H9 (cell line): ENCODE measurements at regions not wholly inside any gene's neighbourhood (a gene's known extent, or its start where the extent isn't known, plus 50 kb on each side); places are given as distances from the start of the nearest gene placed in this dataset.

Source experiments
- DNase-seq: peaks from one replicate; pipeline ENCODE4 v3.0.0-alpha.2; 2017
- H2AFZ ChIP-seq: one replicate; pipeline ENCODE4 v1.6.1; 2013; ENCODE audit warnings: mild to moderate bottlenecking, low read length, control low read depth, moderate library complexity
- H2AK5ac ChIP-seq: 2 replicates; pipeline ENCODE4 v1.6.1; 2013; ENCODE audit warnings: low read length, control low read depth, mixed read lengths; ENCODE audit not compliant: insufficient read length
- H2BK120ac ChIP-seq: one replicate; pipeline ENCODE4 v1.6.1; 2013; ENCODE audit warnings: low read depth, mild to moderate bottlenecking, low read length, control low read depth, inconsistent platforms; ENCODE audit not compliant: poor library complexity, severe bottlenecking
- H2BK12ac ChIP-seq: 2 replicates; pipeline ENCODE4 v1.6.1; 2013; ENCODE audit warnings: low read length, control low read depth, mixed read lengths, low read depth; ENCODE audit not compliant: insufficient read length
- H2BK15ac ChIP-seq: 2 replicates; pipeline ENCODE4 v1.6.1; 2013; ENCODE audit warnings: low read depth, low read length, control low read depth
- H2BK20ac ChIP-seq: one replicate; pipeline ENCODE4 v1.6.1; 2013; ENCODE audit warnings: low read depth, mild to moderate bottlenecking, low read length, control low read depth, inconsistent platforms; ENCODE audit not compliant: poor library complexity, severe bottlenecking
- H2BK5ac ChIP-seq: 2 replicates; pipeline ENCODE4 v1.6.1; 2013; ENCODE audit warnings: low read length, control low read depth, mixed read lengths; ENCODE audit not compliant: insufficient read length
- H3K14ac ChIP-seq: 2 replicates; pipeline ENCODE4 v1.6.1; 2013; ENCODE audit warnings: low read length, control low read depth; ENCODE audit not compliant: insufficient read depth
- H3K18ac ChIP-seq: 2 replicates; pipeline ENCODE4 v1.6.1; 2013; ENCODE audit warnings: low read depth, mild to moderate bottlenecking, mixed read lengths, low read length, control low read depth; ENCODE audit not compliant: insufficient read length
- H3K23ac ChIP-seq: 2 replicates; pipeline ENCODE4 v1.6.1; 2013; ENCODE audit warnings: low read length, control low read depth, mixed read lengths, low read depth; ENCODE audit not compliant: insufficient read length
- H3K23me2 ChIP-seq: 2 replicates; pipeline ENCODE4 v1.6.1; 2013; ENCODE audit warnings: low read depth, mild to moderate bottlenecking, mixed read lengths, low read length, control low read depth; ENCODE audit not compliant: insufficient read length, poor library complexity, severe bottlenecking
- H3K27ac ChIP-seq: 2 replicates; pipeline ENCODE4 v1.5.1; 2013; ENCODE audit warnings: low read length, control low read depth, mixed read lengths, low read depth; ENCODE audit not compliant: insufficient read length
- H3K27me3 ChIP-seq: 2 replicates; pipeline ENCODE4 v1.6.1; 2013; ENCODE audit warnings: low read length, control low read depth, inconsistent platforms; ENCODE audit not compliant: insufficient read depth
- H3K4ac ChIP-seq: 2 replicates; pipeline ENCODE4 v1.6.1; 2013; ENCODE audit warnings: low read depth, mild to moderate bottlenecking, control low read depth, inconsistent platforms, low read length, moderate library complexity
- H3K4me1 ChIP-seq: 2 replicates; pipeline ENCODE4 v1.6.1; 2013; ENCODE audit warnings: low read length, control low read depth, inconsistent platforms; ENCODE audit not compliant: insufficient read depth
- H3K4me2 ChIP-seq: 2 replicates; pipeline ENCODE4 v1.6.1; 2013; ENCODE audit warnings: low read length, control low read depth, mixed read lengths; ENCODE audit not compliant: insufficient read length, insufficient read depth
- H3K56ac ChIP-seq: 2 replicates; pipeline ENCODE4 v1.6.1; 2013; ENCODE audit warnings: low read depth, mild to moderate bottlenecking, mixed read lengths, low read length, control low read depth; ENCODE audit not compliant: insufficient read length
- H3K79me1 ChIP-seq: 2 replicates; pipeline ENCODE4 v1.6.1; 2013; ENCODE audit warnings: low read depth, mild to moderate bottlenecking, moderate library complexity, low read length, control low read depth, inconsistent platforms; ENCODE audit not compliant: insufficient read depth, poor library complexity, severe bottlenecking
- H3K79me2 ChIP-seq: 2 replicates; pipeline ENCODE4 v1.6.1; 2013; ENCODE audit warnings: low read length, control low read depth, inconsistent platforms; ENCODE audit not compliant: insufficient read depth
- H3K9ac ChIP-seq: 2 replicates; pipeline ENCODE4 v1.6.1; 2013; ENCODE audit warnings: low read length, control low read depth, mixed read lengths; ENCODE audit not compliant: insufficient read length; ENCODE audit errors: extremely low read depth
- H3K9me3 ChIP-seq: one replicate; pipeline ENCODE4 v1.6.1; 2013; ENCODE audit warnings: low read depth, low read length, inconsistent platforms; ENCODE audit not compliant: control insufficient read depth
- H3T11ph ChIP-seq: one replicate; pipeline ENCODE4 v1.6.1; 2013; ENCODE audit warnings: mild to moderate bottlenecking, low read length, control low read depth, inconsistent platforms
- H4K20me1 ChIP-seq: one replicate; pipeline ENCODE4 v1.6.1; 2013; ENCODE audit not compliant: control insufficient read depth, insufficient read length, insufficient read depth
- H4K5ac ChIP-seq: 2 replicates; pipeline ENCODE4 v1.6.1; 2013; ENCODE audit warnings: low read depth, mild to moderate bottlenecking, mixed read lengths, low read length, control low read depth; ENCODE audit not compliant: insufficient read length
- H4K8ac ChIP-seq: replicated peaks from 2 replicates; pipeline ENCODE4 v1.6.1; 2013; ENCODE audit warnings: low read length, control low read depth, mixed read lengths, low read depth; ENCODE audit not compliant: insufficient read length
- H4K91ac ChIP-seq: 2 replicates; pipeline ENCODE4 v1.6.1; 2013; ENCODE audit warnings: low read depth, mild to moderate bottlenecking, moderate library complexity, mixed read lengths, low read length, control low read depth; ENCODE audit not compliant: insufficient read length
- H3K27ac Mint-ChIP-seq, 3 experiments: 2 replicates in 2 of 3; 3 replicates in 1 of 3; pipeline ENCODE4 v1.8.0; 2020 to 2021; ENCODE audit warnings: mixed read lengths in 3 of 3, mild to moderate bottlenecking in 1 of 3, moderate library complexity in 1 of 3
- H3K27me3 Mint-ChIP-seq: 2 replicates; pipeline ENCODE4 v1.8.0; 2021; ENCODE audit warnings: low read depth, mild to moderate bottlenecking, moderate library complexity, mixed read lengths
- H3K36me3 Mint-ChIP-seq, 3 experiments: 2 replicates in 2 of 3; 3 replicates in 1 of 3; pipeline ENCODE4 v1.8.0; 2020 to 2021; ENCODE audit warnings: low read depth in 3 of 3, mixed read lengths in 3 of 3; ENCODE audit not compliant: insufficient read depth in 1 of 3
- H3K4me1 Mint-ChIP-seq, 2 experiments: 2 replicates each; pipeline ENCODE4 v1.8.0; 2020; ENCODE audit warnings: mixed read lengths in 2 of 2
- H3K4me3 Mint-ChIP-seq, 2 experiments: 2 replicates in 1 of 2; 3 replicates in 1 of 2; pipeline ENCODE4 v1.8.0; 2020 to 2021; ENCODE audit warnings: mild to moderate bottlenecking in 2 of 2, mixed read lengths in 2 of 2, moderate library complexity in 1 of 2
- H3K9me3 Mint-ChIP-seq, 2 experiments: 2 replicates in 1 of 2; 3 replicates in 1 of 2; pipeline ENCODE4 v1.8.0; 2020; ENCODE audit warnings: mild to moderate bottlenecking in 2 of 2, mixed read lengths in 2 of 2, moderate library complexity in 1 of 2
- WGBS: extraction: QIAGEN DNeasy Blood & Tissue Kit; methylation state at CpG from one replicate; pipeline ENCODE4 v1.1.7; 2013; ENCODE audit warnings: missing lambda C conversion rate, low lambda C conversion rate, mixed read lengths; ENCODE audit not compliant: insufficient read length; ENCODE audit errors: extremely low coverage; 5-methylcytosine and 5-hydroxymethylcytosine counted together
- TF ChIP-seq, protein P1 (sequence below): fragments of 200-600 bp; sonication (generic); conservative IDR thresholded peaks from 3 replicates; pipeline ENCODE4 v1.8.0; 2021; ENCODE audit warnings: antibody characterized with exemption, mild to moderate bottlenecking

DNA sequence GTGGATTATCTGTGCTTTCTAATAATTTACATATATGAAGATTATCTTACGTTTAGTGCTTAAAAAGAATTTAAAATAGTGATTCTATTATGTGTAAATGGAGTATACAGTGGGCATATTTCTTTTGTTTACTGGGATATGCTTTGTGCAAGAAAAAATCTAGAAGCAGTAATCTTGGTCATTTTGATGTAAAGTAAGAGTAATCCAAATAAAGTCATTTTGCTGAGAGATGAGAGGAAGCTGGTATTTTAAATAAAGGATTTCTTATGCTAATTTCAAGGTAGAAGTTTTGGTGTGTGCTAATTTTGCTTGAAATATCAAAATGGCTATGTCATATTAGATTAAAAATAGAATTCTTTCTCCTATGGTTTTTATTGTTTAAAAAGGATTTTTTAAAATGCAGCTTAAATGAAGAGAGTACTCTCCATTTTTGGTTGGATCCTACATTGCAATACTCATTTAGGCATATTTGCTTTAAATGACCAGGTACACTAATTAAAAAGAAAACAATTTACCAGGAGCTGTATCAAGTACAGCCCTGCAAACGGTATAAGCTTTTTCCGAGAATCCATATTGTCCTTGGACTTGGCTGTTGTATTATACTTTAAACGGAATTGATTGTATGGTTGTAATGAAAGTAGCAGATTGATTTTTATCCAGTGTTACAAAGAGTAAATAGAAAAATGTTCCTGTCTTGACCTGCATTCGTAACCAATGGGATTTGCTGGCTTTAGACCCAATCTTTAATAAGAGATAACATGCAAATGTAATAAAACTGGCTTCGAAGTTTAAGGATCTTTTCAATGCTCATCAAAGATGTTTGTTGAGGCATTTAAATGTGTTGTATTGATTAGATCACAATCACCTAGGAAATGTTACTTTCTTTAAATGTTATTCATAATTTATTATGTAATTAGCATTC, 574.7 kb downstream of the USP25 start:
- no peaks in the 10 kb centered on the region for H3K27me3 Mint-ChIP-seq
- no peak overlapping the region for H2BK12ac ChIP-seq
- H4K8ac ChIP-seq: no peak overlapping the region
- H3K9me3 ChIP-seq: no peaks in the 10 kb centered on the region
- DNase-seq: no peak
- no peak overlapping the region for H3K27ac ChIP-seq
- no peak overlapping the region for H2BK120ac ChIP-seq
- no peaks in the 10 kb centered on the region for H3K23me2 ChIP-seq
- H2AFZ ChIP-seq: no peak overlapping the region
- H2BK15ac ChIP-seq: no peak overlapping the region
- H3K4me3 Mint-ChIP-seq: no peak overlapping the region
- no peaks in the 10 kb centered on the region for H3K36me3 Mint-ChIP-seq
- H3K79me2 ChIP-seq: no peaks in the 10 kb centered on the region
- H3K4ac ChIP-seq: no peak overlapping the region
- H2BK20ac ChIP-seq: no peak overlapping the region
- H3K14ac ChIP-seq: no peak overlapping the region
- H3K27ac Mint-ChIP-seq: no peak overlapping the region
- TF ChIP-seq, protein P1, sequence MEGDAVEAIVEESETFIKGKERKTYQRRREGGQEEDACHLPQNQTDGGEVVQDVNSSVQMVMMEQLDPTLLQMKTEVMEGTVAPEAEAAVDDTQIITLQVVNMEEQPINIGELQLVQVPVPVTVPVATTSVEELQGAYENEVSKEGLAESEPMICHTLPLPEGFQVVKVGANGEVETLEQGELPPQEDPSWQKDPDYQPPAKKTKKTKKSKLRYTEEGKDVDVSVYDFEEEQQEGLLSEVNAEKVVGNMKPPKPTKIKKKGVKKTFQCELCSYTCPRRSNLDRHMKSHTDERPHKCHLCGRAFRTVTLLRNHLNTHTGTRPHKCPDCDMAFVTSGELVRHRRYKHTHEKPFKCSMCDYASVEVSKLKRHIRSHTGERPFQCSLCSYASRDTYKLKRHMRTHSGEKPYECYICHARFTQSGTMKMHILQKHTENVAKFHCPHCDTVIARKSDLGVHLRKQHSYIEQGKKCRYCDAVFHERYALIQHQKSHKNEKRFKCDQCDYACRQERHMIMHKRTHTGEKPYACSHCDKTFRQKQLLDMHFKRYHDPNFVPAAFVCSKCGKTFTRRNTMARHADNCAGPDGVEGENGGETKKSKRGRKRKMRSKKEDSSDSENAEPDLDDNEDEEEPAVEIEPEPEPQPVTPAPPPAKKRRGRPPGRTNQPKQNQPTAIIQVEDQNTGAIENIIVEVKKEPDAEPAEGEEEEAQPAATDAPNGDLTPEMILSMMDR: no peak
- no peaks in the 10 kb centered on the region for H3K9me3 Mint-ChIP-seq
- H3K18ac ChIP-seq: no peak overlapping the region
- H4K5ac ChIP-seq: no peak overlapping the region
- H3K79me1 ChIP-seq: no peaks in the 10 kb centered on the region
- H3K27me3 ChIP-seq: no peaks in the 10 kb centered on the region
- no peak overlapping the region for H3K56ac ChIP-seq
- peaks cover 3 to 7% of the 10 kb centered on the region in 2 experiments for H3K4me1 Mint-ChIP-seq
- no peaks in the 10 kb centered on the region for H4K20me1 ChIP-seq
- H2AK5ac ChIP-seq: no peak overlapping the region
- no peaks in the 10 kb centered on the region for H3K4me1 ChIP-seq
- no CpG with 5 or more reads among the region's 6 CpGs for WGBS
- H3T11ph ChIP-seq: no peak overlapping the region
- H3K23ac ChIP-seq: no peak overlapping the region
- no peak overlapping the region for H3K9ac ChIP-seq
- H3K4me2 ChIP-seq: no peak overlapping the region
- H2BK5ac ChIP-seq: no peak overlapping the region
- no peak overlapping the region for H4K91ac ChIP-seq
